Uterus (tissue), 2 donors: ENCODE measurements at regions not wholly inside any gene's neighbourhood (a gene's known extent, or its start where the extent isn't known, plus 50 kb on each side); places are given as distances from the start of the nearest gene placed in this dataset.

ENCODE experiments used
- POLR2A ChIP-seq, 2 donors: fragments of 450-650 bp; IDR thresholded peaks; one replicate each; pipeline ENCODE4 v1.6.1; 2016; ENCODE audit warnings: antibody characterized with exemption in 2 of 2, mild to moderate bottlenecking in 1 of 2, moderate library complexity in 1 of 2
- TF ChIP-seq, protein P1 (sequence below), 4 experiments: fragments of 200-600 bp in 2 of 4; fragments of 450-650 bp in 2 of 4; sonication (generic) in 2 of 4; IDR thresholded peaks; one replicate each; pipeline ENCODE4 v1.5.1; 2016 to 2019; ENCODE audit warnings: antibody characterized with exemption in 4 of 4, mild to moderate bottlenecking in 2 of 4, moderate library complexity in 1 of 4

DNA sequence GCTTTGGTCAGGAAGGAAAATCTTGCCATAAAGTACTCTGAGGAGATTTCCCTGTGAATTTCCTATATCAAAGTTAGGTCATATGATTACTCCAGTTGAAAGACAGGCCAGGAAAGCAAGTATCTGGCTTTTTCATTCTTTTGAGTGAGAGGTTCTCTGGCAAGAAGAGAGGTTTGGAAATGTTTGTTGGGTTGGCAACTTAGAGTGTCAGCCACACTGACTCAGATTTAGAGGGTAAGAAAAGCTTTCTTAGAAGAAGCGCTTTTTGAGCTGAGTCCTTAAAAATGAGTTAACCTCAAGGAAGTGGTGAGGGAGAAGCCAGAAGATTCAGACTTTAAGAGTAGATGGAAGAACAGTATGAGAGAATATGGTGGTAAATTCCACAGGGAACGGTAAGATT lies 86.1 kb upstream of the BDNF start:
- TF ChIP-seq, protein P1, sequence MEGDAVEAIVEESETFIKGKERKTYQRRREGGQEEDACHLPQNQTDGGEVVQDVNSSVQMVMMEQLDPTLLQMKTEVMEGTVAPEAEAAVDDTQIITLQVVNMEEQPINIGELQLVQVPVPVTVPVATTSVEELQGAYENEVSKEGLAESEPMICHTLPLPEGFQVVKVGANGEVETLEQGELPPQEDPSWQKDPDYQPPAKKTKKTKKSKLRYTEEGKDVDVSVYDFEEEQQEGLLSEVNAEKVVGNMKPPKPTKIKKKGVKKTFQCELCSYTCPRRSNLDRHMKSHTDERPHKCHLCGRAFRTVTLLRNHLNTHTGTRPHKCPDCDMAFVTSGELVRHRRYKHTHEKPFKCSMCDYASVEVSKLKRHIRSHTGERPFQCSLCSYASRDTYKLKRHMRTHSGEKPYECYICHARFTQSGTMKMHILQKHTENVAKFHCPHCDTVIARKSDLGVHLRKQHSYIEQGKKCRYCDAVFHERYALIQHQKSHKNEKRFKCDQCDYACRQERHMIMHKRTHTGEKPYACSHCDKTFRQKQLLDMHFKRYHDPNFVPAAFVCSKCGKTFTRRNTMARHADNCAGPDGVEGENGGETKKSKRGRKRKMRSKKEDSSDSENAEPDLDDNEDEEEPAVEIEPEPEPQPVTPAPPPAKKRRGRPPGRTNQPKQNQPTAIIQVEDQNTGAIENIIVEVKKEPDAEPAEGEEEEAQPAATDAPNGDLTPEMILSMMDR (IDR thresholded peaks at IDR 0.05) = no peak
- TF ChIP-seq POLR2A (IDR thresholded peaks at IDR 0.05) = no peak
